ENCODE measurements at regions not wholly inside any gene's neighbourhood (a gene's known extent, or its start where the extent isn't known, plus 50 kb on each side); places are given as distances from the start of the nearest gene placed in this dataset.

DNA sequence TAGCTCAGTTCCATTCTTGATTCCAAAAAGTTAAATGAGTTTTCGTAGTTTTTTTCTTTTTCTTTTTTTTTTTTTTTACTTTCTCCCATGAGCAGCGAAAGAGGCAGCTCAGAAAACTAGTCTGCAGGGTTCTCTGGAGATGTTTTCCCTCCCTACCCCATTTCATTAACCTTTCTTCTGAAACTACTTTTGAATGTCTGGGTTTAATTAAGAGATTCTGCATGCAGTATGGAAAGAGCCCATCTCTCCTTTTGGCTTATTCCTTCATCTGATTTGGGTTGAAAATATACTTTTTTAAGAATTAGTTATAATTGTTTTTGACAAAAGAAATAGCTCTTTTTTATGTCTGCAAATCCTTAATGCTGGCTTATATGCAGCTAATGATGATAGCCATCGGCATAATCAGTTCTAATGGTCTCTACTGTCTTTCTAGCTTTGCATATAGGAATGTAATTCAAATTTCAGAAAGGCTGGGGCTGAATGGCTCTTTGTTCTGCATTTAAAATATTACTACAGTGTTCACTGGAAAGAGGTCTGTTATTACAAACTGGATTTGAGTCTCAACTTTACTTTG, 265.3 kb downstream of the FAT3 start:
- no peak for DNase-seq

DNA sequence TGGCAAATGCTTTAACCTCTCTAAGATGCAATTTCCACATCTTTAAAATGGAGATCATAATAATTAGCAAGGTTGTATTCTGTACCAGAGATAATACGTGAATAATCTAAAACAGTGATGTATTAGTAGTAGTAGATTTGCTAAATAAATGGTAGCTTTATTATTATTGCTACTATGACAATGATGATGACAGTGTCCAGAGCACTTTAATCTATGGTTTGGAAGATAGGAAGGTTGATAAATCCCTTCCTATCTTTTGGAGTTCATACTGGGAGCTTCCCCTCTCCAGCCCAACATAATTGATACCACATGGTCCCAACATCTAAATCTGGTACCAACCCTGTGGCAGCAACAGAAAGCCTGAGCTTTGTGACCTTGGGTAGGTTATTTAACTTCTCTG, 267.8 kb downstream of the FAT3 start:
- DNase-seq, result no peak

DNA sequence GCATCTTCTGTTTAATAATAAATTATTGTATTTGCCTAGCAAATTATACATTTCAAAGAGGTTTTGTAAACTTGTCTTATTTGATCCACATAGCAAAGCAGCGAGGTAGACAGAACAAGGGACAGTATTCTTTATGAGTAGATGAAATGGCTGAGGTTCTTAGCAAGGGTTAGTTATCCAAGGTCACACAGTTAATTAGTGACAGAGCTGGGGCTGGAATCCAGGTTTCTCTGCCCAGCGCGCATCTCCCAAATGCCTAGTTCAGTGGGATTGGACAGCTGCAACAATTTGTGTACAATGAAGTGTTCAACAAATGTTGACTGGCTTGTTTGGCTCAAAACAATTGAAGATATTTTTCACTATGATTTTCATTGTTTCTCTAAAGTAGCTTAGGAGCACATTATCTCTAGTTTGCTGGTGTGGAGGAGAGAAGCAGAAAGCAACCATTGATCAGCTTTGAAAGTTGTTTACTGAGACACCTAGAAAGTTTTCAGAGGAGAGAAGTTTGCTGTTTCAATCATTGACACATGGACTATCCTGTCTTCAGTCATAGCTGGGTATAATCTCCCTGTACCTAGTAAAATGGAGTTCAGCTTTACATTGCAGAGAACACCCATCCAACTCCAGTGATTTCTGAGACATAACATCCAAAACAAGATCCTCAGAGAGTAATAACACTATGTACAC, 270.6 kb downstream of the FAT3 start:
- no peak for DNase-seq

DNA sequence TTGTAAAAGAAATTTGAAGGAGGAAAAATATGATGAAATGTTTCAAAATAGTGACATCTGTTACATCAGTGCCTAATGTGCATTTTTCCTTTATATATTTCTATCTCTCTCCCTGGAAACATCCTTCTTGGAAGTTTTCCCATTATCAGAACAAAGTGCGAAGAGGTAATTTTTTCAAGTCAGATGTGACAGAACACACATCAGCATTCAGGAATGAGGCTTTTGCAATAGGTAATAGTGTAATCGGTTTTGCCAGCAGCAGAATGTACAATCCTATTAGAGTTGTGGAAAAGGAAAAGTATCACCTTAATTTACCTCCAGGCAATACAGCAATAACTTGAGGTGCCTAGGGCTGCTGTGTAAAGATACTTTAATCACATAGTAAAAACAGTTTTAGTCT, 275.8 kb downstream of the FAT3 start:
- no peak for DNase-seq

- DNase-seq, result no peak
These were observed 276.6 kb downstream of the FAT3 start for GRCh38 chr11:92501066-92501739.

DNA sequence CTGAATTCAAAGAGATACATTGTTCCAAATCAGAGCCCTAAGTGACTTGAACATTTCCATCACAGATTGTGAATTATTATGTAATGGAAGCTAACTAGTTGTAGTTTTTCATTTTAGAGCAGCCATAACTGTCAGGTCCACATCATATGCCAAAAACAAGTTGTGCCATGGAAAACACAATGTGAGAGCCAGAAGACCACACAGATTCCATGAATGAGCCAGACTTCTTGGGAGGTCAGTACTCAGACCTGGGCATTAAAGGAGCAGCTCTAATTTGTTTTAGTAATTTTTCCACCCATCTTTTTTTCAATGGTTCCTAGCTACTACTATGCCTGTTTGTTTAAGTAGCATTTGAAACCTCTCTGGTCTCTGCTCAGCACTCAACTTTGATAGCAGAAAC, 279.4 kb downstream of the FAT3 start:
- no peak for DNase-seq

- no peak for DNase-seq
These were observed 279.9 kb downstream of the FAT3 start for GRCh38 chr11:92504534-92504933.

DNA sequence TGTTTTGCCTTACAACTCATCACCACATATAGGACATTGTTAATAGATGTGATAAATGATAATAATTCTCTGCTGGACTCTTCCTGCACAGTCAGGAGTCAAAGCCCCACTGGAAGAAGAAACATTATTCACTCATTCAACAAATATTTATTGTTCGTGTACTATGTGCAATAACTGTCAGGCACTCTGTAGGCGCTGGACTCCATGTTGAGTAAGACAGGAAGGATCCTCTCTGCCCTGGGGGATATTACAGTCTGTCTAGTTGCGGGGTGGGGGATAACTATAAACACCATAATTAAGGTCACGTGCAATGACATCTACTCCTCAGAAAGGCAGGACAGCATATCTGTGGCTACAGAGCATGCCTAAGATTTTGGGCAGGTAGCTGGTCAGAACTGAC, 281.1 kb downstream of the FAT3 start:
- DNase-seq, result no peak

DNA sequence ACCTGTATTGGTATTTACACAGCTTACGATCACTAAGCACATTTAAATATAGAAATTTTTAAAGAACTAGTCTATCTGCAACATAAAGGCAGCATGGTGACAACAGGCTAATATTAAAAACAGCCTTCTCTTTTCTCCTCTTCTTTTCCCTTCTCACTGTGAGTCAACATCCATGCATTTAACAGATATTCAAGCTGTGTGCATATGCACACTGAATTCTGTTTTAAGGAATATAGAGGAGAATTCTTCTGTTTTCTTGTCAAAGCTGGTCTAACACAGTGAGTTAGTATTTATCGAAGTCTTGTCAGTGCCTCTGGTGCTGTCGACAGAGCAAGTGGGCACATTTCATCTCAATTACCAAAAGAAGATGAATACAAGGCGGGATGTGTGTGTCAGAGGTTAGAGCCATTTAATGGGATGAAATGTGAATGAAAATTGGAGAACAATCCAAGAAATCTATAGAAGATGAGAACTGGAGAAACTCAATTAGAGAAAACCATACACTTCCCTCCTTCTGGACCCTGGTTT, 282.3 kb downstream of the FAT3 start:
- no peak for DNase-seq

- no peak for DNase-seq
These were observed 286.0 kb downstream of the FAT3 start for GRCh38 chr11:92510591-92510990.

GRCh38 chr11:92511522-92512203, 287.0 kb downstream of the FAT3 start:
- DNase-seq, result no peak

GRCh38 chr11:92512204-92512569, 287.6 kb downstream of the FAT3 start:
- DNase-seq, result no peak

- no peak for DNase-seq
These were observed 299.0 kb downstream of the FAT3 start for GRCh38 chr11:92523611-92524010.

DNA sequence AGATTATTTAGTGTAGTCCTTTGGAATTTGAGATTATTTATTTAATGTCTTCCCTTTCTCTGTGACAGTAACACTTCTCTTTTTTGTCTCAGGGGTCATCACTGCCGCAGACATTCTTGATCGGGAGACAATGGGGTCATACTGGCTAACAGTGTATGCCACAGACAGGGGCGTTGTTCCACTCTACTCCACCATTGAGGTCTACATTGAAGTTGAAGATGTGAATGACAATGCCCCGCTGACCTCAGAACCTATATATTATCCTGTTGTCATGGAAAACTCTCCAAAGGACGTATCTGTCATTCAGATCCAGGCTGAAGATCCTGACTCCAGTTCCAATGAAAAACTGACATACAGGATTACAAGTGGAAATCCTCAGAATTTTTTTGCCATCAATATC, 299.9 kb downstream of the FAT3 start:
- DNase-seq, result no peak

GRCh38 chr11:92527467-92527866, 302.8 kb downstream of the FAT3 start:
- DNase-seq, result no peak

DNA sequence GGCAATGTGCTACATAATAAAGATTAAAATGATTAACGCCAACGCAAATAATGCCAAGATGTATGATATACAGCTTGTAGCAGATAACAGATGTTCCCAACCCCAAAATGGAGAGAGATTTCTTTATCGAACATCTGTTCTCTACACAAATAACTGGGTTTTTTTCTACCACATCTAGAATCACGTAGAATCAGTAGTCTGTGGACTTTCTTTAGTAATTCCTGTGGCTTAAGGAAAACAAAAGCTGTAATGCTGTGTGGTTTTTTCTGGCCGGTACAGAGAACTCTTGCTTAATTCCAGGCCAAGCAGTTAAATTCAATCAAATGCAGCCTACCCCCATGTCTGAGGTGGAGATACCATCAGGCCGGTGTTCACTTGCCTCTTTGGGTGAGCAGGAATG, 303.4 kb downstream of the FAT3 start:
- no peak for DNase-seq

GRCh38 chr11:92531065-92531739, 306.6 kb downstream of the FAT3 start:
- no peak for DNase-seq

DNA sequence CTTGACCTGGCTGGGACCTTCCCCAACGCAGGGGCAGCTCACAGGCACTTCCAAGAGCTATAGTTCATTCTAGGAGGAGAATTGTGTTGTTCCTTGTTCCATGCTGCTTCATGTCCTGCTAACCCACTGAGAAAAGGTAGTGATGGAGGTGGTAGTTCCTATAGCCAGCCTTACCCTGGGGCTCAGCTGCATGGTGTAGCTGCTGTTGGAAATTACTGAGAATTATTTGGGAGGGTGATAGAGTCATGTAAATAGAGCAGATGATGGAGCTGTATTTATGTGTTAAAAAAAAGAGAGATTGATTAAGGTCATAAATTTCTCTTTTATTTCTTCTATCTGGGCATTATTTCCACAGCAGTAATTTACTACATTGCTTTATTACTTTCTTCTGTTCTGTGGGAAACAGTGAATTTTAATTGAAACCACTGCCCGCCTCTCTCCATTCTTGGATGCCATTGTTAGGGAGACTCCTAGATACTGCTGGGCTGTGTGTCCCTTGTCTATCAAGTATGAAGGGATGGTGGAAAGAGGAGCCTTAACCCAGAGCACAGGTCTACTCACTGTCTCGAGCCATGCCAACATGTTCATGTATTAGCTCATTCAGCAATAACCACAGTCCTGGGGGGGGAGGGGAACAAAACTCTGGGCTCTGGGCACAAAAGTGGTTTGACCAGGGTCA, 309.2 kb downstream of the FAT3 start:
- no peak for DNase-seq

- no peak for DNase-seq
These were observed 312.3 kb downstream of the FAT3 start for GRCh38 chr11:92536883-92537282.

- peak; percentile 5 for DNase-seq
These were observed 315.5 kb downstream of the FAT3 start for GRCh38 chr11:92540096-92540495.

GRCh38 chr11:92545906-92546471, 321.4 kb downstream of the FAT3 start:
- no peak for DNase-seq

DNA sequence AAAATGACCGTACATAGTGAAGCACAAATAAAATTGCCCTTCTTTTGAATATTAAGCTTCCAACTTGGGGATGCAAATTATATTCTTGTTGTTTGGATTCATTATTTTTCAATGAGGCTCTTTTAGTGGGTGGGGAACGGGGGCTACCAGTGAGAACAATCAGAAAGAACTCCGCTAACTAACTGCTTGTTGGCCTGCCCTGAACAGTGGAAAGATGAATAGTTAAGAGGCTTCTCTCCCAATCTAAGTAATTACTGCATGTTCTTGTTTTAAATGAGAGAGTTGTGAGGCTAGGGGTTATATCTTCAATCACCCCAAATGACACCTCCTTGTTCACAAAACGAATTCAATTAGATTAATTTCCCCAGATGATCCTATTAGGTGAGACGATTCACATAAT, 322.0 kb downstream of the FAT3 start:
- no peak for DNase-seq
